ENCODE measurements at regions not wholly inside any gene's neighbourhood (a gene's known extent, or its start where the extent isn't known, plus 50 kb on each side); places are given as distances from the start of the nearest gene placed in this dataset.
"Not testable (repeated sequence)": the region's sequence is repeated elsewhere in the genome, so short reads cannot be mapped to it uniquely, and the experiment has no call there.

DNA sequence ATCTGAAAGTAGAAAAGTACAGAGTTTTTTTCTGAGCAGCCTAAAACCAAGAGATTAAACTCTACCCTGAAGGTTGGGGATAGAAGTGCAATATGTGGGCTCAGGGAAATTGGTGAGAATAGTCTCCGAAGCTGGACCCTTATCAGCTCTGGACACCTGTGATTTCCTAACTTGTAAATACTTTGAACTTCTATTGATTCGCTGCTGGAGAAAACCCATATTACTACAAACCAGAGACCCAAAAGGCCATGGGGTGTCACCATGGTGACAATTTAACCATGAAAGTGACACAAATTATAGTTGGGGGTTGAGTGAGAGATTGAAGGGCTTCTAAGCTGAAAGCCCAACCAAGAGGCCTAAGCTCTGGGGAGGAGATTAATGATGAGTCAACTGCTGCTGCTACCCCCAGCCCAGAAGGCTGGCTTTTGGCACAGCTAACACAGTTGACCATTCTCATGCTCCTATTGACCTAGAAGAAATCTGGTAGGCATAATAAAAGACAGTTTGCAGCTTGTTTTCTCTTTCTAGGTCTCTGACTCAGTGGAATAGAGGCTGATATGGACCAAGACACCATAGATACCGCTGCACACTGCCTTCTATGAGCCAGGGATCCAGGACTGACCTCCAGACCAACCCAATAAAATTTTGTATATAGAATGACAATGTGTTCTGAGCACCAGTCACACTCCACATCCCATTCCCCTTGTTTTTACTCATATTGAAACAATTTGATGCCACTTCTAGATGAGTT, 131.9 kb upstream of the FNDC3A start:
- DNase-seq (ENCODE audit: low read depth in 1 of 2, low spot score in 1 of 2), result no peak

DNA sequence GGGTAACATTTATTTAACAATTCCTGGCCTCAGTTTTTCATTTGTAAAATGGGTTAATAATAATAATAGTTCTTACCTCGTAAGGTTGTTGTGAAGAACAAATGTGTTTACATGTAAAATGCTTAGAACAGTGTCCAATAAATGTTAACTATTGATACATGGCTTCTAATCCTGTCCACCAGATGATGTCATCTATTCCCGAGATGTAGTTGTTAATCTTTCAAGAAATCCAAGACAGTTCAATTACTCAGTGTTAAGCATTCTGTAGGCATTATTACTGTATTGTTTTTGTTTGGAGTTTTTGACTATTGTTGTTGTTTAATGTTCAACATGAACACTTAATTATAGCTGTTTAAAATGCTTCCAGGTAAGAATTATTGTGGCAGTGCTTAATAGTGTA, 131.0 kb upstream of the FNDC3A start:
- DNase-seq (ENCODE audit: low read depth in 1 of 2, low spot score in 1 of 2), result no peak

DNA sequence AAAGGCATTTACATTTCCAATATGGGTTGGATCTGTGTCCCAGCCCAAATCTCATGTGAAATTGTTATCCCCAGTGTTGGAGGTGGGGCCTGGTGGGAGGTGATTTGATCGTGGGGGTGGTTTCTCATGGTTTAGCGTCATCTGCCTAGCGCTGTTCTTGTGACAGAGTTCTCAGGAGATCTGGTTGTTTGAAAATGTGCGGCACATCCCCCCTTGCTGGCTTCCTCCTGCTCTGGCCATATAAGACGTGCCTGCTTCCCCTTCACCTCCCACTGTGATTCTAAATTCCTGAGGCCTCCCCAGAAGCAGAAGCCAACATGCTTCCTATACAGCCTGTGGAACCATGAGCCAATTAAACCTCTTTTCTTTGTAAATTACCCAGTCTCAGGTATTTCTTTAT, 126.2 kb upstream of the FNDC3A start:
- DNase-seq (ENCODE audit: low read depth in 1 of 2, low spot score in 1 of 2), result no peak

DNA sequence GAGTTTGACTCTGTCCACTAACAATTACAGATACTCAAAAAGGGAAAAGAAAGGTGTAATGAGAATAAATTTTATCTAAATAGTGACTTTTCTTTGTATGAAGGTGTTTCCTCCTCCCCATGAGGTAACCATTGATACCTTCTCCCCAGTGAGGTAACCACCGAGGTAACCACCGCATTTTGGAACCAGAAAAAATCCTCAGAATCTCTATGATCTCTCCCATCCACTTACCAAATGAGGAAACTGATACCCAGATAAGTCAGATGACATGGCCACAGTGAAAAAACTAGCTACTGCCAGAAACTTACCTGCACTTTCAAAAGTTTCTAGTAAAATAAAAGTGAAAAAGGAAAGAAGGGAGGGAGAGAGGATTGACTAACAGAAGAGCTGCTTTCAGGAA, 124.0 kb upstream of the FNDC3A start:
- DNase-seq (ENCODE audit: low read depth in 1 of 2, low spot score in 1 of 2), result no peak

DNA sequence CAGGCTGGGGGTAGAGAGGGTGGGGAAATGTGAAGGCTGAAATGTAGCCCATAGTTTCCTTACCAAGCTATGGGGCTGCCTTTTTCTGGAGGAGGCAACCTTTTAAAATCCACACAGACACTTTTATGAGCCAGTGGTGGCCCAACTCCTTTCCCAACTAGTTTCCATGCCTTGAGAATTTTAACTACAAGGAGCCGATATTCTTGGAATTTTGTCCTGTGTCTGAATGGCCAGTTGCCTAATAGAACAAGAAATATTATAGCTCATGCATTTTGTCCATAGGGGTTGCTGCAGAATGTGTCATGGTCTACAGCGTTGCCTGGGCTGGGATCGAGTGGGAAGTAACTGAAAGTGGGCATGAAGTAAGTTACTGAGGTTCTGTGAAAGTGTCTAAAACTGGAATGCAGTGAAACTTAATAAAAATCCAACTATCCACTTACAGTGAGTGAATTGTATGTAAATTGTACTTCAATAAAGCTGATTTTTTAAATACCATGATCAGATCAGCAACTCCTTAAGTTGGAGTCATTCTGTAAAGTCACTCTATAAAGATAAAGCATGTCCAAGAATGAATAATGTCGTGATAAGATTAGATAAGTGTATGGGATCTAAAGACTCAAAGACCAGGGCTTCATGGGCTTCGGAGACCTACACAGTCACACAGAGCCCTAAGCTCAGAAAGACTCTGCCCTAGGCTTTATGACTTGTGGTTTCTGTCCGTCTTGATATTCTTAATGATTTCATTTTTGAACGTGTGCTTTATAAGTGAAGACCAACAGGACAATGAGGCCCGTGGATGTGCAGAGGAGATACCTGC, 122.6 kb upstream of the FNDC3A start:
- DNase-seq (ENCODE audit: low read depth in 1 of 2, low spot score in 1 of 2), result no peak

DNA sequence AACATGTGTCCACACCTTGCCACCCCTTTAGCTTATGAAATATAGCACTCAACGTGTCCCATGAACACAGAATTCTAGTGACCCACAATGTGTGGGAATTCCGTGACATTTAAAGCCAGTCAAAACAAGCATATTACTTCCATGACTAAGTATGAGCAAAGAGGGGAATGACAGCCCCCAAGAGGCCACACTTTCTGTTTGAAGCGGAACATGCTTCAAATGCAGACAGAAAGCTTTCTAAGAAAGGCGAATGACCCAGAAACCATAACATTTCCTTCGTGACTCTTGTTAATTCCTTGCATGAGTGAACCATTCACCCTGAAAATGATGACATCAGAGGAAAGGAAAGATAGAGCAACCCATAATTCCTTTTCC, 122.0 kb upstream of the FNDC3A start:
- DNase-seq (ENCODE audit: low read depth in 1 of 2, low spot score in 1 of 2), result no peak

DNA sequence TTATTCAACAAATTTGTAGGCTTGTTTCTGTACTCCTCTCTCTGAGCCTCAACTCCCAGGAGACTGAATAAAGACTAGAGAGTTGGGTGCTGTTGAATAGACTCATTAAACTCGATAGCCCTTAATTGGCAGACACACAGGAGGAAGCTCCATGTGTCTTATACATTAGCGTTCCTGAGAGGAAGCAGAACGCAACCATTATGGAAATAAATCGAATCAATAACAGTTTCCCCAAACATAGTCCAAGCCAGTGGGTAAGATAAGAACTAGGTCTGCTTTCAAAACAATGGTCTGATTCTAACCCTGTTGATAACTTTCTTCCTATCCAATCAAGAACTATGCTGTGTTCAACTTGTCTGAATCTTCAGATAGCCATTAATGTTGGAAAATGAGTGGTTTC, 118.1 kb upstream of the FNDC3A start:
- no peak for DNase-seq (ENCODE audit: low read depth in 1 of 2, low spot score in 1 of 2)

DNA sequence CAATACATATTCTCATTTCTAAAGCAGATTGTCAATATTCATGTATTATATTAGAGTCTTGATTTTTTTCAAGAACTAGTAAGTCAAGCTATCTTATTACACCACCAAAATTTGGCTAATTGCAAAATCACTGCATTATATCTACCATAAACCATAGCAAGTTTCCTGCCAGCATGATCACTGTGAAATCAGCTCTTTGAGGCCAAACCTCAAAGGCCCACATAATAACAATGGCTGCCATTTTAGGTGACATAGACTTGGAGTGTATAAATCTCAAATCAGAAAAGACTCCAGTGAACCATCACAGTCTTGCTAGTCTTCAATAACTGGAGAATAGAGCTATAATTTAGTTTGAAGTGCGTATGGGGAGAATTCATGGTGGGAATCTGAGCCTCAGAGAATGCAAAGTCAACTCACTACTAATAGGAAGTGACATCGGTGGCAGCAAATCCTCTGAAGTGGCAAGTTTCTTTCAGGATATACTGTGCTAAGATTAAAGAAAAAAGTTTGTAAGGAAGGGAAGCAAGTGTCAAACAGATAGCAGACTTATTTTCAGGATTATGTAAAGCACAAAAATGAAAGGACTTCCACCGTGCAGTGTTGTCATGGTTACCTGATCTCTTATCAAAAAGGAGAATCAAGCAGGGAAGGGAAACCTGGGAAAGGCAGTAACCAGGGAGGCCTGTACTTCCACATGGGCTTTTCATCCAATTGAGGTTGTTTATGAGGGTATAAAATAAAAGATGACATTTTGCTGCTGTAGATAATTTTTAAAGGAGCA, 117.4 kb upstream of the FNDC3A start:
- DNase-seq (ENCODE audit: low read depth in 1 of 2, low spot score in 1 of 2), result no peak

DNA sequence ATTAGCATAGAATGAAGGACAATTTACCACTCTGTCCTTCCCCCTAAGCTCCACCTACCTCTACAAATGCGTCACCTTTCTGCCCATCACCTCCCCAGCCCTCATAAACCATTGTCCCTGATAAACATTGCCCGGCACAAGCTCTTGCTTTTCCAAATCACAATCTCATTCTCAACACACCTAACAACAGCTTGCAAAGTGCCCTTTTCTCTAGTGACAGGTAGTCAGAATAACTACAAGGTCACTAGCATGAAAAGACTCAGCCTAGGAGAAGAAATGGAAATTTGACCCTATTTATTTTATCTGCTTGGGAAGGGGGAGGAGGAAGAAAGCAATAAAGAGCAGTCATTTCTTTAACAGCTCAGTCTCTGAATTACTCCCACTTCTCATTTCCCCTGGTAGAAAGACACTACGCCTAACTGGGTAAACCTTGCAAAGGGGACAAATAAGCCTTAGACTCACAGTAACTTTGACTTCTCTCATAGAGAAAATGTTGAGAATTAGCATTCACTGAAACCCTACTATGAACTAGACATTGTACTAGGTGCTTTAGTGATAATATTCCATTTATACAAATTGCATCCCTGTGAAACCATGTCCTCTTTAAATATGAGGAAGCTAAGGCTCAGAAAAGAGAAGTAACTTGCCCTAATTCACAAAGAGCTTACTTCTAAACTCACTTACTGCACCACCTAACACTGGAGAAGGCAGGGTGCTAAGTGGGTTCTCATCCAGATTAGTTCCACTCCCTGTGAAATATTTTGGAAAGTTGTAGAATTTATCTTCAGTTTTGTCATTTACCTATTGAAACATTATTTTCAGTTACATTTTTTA, 116.2 kb upstream of the FNDC3A start:
- DNase-seq (ENCODE audit: low read depth in 1 of 2, low spot score in 1 of 2), result no peak

DNA sequence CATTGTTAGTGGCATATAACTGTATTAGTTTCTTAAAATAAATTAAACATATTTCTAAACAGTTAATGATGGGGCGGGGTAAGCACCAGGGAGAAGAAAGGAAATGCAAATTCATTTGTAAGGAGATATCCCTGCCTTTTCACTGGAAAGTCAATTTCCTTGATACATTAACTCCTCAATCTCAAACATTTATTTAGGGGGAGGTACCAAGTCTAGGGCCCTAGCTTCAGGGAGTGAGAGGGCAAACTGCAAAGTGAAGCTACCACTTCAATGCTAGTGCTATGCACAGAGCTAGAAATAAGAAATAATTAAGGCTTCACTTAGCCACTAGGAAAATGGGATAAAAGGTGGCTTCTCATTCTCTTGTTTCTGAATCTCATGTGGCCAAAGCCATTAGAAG, 115.3 kb upstream of the FNDC3A start:
- no peak for DNase-seq (ENCODE audit: low read depth in 1 of 2, low spot score in 1 of 2)

DNA sequence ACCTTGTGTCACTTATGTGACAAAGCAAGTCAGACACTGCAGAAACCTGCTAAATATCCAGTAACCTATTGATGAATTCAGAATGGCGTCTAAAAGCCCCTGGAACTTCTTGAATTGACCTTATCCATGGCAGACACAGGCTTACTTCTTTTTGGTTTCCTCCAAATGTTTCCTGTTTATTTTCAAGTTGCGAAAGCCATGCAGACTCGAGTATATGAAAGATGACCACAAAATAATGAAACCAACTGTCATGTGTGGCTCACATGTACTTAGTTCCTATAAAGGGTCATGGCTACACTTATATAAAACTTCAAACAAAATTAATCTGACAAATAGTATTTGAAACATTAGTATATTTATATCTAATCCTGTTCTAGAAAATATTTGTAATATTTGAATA, 113.1 kb upstream of the FNDC3A start:
- DNase-seq (ENCODE audit: low read depth in 1 of 2, low spot score in 1 of 2), result no peak

DNA sequence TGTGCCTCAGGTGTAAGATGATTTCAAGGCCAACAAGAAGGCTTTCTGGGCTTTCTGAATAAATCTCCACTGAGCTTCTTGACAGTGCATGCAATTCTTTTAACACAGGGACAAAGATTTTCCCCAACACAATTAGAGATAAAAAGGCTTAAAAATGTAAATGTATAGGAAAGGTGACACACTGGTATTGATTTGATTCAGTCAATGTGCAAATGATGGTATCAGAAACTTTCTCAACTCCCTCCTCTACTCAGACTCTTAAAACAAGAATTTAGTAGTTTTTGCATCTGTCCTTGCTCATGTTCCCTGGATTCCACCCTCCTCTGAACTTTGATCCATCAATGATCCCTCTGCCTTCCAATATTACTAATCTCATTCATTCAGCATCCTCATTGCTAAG, 111.6 kb upstream of the FNDC3A start:
- DNase-seq (ENCODE audit: low read depth in 1 of 2, low spot score in 1 of 2), result no peak

DNA sequence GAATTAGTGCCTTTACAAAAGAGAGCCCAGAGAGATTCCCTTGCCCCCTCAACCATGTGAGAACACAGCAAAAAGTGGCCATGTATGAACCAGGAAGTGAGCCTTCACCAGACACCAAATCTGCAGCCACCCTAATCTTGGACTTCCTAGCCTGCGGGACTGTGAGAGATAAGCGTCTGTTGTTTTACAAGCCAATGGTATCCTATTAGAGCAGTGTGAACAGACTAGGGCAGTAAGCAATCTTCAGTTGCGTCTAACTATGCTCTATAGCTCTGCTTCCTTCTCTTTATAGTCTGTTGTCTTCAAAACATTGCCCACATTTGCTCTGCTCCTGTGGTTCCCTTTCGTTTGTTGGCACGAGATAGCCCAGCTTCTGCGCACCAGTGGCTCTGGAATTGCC, 109.5 kb upstream of the FNDC3A start:
- no peak for DNase-seq (ENCODE audit: low read depth in 1 of 2, low spot score in 1 of 2)

DNA sequence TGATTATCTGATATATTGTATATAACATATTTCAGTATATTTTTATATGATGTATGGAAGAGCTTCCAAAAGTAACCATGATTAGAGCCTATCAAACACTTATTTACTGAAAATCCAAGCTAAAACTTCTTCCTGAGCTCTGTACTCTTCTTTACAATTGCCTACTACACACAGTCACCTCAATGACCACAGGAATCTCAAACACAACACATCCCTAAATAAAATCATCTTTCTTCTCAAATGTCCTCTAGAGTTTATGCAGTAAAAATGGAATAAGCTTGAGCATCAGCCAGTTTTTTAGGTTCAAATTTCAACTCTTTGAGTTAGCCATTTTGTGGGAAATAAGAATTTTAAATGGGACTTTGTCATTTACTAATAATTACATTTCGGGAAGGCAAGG, 102.6 kb upstream of the FNDC3A start:
- DNase-seq (ENCODE audit: low read depth in 1 of 2, low spot score in 1 of 2), result no peak

DNA sequence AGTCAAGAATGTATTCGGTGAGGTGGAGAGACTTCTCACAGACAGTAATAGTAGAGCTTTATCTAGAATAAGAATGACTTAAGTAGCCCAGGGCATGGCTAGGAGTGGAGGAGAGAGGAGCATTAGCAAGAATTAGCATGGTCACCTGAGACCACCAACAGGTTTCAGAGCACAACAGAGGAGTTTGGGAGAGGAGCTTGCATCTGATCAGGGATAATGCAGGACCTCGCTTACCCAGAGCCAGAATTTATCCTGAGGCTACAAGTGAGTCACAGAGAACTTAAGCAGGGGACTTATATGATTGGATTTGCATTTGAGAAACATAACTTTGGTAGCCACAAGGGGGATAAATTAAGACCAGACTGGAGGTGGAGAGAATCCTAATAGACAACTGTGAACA, 102.1 kb upstream of the FNDC3A start:
- DNase-seq (ENCODE audit: low read depth in 1 of 2, low spot score in 1 of 2), result no peak

DNA sequence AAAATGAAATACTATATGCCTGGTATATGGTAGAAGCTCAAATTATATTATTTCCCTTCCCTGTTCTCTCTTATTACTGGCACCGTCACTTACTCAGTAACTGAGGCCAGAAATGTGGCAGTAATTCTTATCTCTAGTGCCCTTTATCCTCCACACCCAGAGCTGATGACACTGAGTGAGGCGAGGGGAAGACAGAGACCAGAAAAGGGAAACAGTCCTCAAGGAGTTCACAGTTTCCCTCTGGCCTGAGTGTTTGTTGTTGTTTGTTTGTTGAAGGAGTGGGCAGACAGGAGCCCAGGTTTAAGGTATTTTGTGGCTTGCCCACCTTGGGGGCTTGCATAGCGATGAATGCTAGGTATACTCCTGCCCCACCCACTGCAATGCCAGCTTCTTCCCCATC, 101.5 kb upstream of the FNDC3A start:
- DNase-seq (ENCODE audit: low read depth in 1 of 2, low spot score in 1 of 2), result no peak

DNA sequence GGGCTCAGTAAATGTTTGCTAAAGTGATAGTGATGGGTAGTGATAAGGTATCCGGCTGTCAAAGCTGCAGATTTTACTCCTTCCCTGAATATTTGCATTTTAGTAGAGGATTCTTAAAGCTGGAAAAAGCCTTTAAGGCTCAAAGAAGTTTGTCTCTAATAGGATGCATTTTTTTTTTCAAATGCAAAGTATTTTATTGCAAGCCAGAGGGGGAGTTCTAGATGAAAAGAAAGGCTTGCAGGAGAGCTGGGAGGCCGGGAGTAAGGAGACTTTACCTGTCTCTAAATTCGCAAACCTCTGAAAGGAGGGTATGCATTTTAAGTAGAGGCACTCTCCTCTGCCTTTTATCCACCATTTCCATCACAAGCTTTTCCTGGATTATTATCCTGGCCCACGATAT, 100.7 kb upstream of the FNDC3A start:
- DNase-seq (ENCODE audit: low read depth in 1 of 2, low spot score in 1 of 2), result no peak

DNA sequence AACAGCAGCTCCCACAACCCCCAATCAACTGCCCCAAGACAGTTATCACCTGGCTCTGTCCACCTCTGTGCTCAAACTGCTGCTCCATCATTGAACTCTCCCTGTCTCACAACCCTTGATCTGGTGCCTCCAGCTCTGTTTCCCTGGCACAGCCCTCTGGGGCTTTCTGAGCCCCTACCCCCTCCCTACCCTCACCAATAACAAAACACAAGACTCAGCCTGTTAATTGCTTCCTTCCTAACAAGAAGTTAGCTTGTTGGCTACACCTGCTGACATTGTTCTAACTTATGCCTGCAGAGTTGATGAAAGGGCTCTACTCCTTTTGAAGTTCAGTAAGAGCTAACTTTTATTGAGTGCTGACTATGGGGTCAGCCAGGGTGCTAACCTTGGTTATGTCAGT, 99.4 kb upstream of the FNDC3A start:
- no peak for DNase-seq (ENCODE audit: low read depth in 1 of 2, low spot score in 1 of 2)

DNA sequence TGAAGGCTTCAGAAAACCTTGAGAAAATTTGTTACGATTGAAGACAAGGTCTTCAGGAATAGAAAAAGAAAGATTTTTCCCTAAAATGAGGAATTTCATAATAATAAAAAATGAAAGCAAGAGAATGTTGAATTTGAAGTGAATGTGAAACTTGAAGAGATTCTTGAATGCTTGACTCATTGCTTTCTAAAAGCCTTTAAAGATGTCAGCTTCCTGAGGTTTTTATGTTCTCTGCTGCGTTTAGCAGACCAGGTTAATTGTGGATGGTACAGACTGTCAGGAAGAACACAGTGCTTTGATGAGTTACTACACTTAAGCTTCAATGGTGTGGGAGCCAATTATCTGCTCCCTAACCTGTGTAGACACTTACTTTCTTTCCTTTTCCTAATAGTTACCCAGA, 96.3 kb upstream of the FNDC3A start:
- no peak for DNase-seq (ENCODE audit: low read depth in 1 of 2, low spot score in 1 of 2)

DNA sequence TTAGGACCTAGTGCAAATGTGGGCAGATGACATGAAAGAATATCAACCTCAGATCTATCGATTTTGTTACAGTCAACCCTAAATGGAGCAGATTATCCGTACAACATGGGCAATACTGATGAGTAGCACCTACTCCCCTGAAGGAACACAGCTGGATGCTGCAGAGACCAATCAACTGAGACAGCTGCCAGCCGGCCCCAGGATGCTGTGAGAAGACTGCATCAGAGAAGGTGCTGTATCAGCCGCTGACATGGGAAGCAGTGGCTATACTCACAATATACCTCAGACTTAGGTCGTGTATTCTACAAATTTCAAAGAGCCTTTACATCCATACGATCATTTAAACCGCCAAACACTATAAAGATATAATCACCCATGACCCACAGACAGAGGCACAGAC, 95.9 kb upstream of the FNDC3A start:
- DNase-seq (ENCODE audit: low read depth in 1 of 2, low spot score in 1 of 2), result no peak

DNA sequence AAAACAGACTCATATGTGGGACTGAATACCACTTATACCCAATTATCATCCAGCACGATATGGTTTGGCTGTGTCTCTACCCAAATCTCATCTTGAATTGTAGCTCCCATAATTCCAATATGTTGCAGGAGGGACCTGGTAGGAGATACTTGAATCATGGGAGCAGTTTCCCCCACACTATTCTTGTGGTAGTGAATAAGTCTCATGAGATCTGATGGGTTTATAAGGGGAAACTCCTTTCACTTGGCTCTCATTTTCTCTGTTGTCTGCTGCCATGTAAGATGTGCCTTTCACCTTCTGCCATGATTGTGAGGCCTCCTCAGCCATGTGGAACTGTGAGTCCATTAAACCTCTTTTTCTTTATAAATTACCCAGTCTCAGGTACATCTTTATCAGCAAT, 91.9 kb upstream of the FNDC3A start:
- not testable (repeated sequence) for DNase-seq (ENCODE audit: low read depth in 1 of 2, low spot score in 1 of 2)
